Upper lobe of right lung (tissue), 1 donor: ENCODE measurements at regions not wholly inside any gene's neighbourhood (a gene's known extent, or its start where the extent isn't known, plus 50 kb on each side); places are given as distances from the start of the nearest gene placed in this dataset.

ENCODE experiments used
- ATAC-seq: fragments of 200-7000 bp; cut with Tn5 transposase; one replicate; pipeline ENCODE4 v1.9.1; 2020; ENCODE audit warnings: mild to moderate bottlenecking, moderate library complexity
- DNase-seq: peaks from one replicate; pipeline ENCODE4 v3.0.0-alpha.2; 2020
- H3K27ac ChIP-seq: fragments of 200-600 bp; one replicate; pipeline ENCODE4 v1.8.0; 2022
- H3K27me3 ChIP-seq: fragments of 200-600 bp; one replicate; pipeline ENCODE4 v1.8.0; 2022; ENCODE audit warnings: mild to moderate bottlenecking
- H3K36me3 ChIP-seq: fragments of 200-600 bp; one replicate; pipeline ENCODE4 v1.8.0; 2022
- H3K4me1 ChIP-seq: fragments of 200-600 bp; one replicate; pipeline ENCODE4 v1.8.0; 2022
- H3K4me3 ChIP-seq: fragments of 200-600 bp; one replicate; pipeline ENCODE4 v1.8.0; 2022; ENCODE audit warnings: mild to moderate bottlenecking
- H3K9me3 ChIP-seq: fragments of 200-600 bp; one replicate; pipeline ENCODE4 v1.8.0; 2022
- intact Hi-C: fragments of 100-400 bp; cut with DNase I; formaldehyde crosslinking; loops from one replicate; pipeline ENCODE4 v1.11.0; 2022
- TF ChIP-seq, protein P1 (sequence below): fragments of 200-600 bp; IDR thresholded peaks from one replicate; pipeline ENCODE4 v1.8.0; 2022; ENCODE audit warnings: antibody characterized with exemption
- donor health status: DM: no; HTN: yes; CAD: no; lungs with severe emphysema.

DNA sequence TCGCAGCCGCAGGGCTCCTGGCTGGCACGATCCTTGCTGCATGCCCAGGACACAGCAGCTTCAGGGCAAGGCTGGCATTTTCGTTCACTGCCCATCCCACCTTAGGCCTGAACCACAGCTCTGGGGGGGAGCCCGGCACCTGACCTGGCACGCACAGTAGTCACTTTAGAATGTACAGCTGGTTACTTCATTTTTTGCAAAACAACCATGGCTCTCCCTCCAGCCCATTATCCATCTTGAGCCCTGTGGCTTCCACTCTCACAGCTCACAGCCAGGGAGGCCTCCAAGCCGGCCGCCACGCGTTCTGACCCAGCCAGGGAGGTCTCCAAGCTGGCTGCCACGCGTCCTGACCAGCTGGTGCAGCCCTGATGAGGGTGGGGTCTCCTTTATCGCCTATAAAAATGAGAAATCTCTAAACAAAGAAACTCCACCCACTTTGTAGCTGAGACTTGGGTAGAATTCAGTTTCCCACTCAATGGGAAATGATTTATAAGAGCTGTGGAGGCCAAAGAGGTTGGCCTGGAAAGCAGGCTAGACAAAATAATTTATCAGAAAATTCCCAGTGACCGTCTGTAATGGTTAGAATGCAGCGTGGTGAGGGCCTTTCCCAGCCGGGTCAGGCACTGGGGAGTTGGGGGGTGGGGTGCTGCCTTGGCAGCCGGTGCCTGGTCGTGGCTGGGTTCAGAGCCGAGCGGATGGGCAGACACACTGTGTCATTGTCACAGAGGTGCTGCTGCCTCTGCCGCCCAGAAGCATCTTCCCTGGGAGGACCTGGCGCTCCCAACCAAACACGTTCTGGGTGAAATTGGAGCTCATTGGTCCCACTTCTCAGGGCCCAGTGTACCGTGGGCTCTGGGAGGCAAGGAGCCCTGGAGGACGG lies 54.6 kb upstream of the ACTRT2 start:
- DNase-seq (peak; percentile 55), ATAC-seq (no peak)
- H3K36me3 ChIP-seq: no peaks in the 10 kb centered on the region
- H3K4me1 ChIP-seq: no peaks in the 10 kb centered on the region
- H3K27ac ChIP-seq: no peak overlapping the region
- H3K27me3 ChIP-seq: peaks cover 9% of the 10 kb centered on the region
- no peak overlapping the region for H3K4me3 ChIP-seq
- intact Hi-C loops: no loop called here
- TF ChIP-seq, protein P1, sequence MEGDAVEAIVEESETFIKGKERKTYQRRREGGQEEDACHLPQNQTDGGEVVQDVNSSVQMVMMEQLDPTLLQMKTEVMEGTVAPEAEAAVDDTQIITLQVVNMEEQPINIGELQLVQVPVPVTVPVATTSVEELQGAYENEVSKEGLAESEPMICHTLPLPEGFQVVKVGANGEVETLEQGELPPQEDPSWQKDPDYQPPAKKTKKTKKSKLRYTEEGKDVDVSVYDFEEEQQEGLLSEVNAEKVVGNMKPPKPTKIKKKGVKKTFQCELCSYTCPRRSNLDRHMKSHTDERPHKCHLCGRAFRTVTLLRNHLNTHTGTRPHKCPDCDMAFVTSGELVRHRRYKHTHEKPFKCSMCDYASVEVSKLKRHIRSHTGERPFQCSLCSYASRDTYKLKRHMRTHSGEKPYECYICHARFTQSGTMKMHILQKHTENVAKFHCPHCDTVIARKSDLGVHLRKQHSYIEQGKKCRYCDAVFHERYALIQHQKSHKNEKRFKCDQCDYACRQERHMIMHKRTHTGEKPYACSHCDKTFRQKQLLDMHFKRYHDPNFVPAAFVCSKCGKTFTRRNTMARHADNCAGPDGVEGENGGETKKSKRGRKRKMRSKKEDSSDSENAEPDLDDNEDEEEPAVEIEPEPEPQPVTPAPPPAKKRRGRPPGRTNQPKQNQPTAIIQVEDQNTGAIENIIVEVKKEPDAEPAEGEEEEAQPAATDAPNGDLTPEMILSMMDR: no peak
- no peaks in the 10 kb centered on the region for H3K9me3 ChIP-seq

DNA sequence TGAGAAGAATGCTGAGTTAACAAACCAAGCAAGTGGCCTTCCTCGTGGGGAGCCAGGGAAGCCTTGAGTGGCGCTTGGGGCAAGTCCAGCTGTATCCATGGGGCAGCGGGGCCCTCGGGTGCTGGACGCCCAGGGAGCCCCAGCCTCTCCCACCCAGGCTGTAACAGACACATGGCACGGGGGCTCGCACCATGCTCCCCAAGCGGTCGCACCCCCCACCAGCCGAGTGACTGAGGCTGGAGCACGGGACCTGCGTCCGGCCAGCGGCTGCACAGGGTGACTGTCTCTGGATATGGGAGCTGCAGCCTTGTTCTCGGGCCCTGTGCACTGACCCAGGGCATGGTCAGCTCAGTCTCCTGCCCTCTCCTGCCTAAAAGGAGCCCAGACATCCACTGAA lies 53.9 kb upstream of the ACTRT2 start:
- Histone ChIP-seq H3K4me3 (no peak overlapping the region), H3K4me1 (no peaks in the 10 kb centered on the region), H3K27ac (no peak overlapping the region), H3K9me3 (no peaks in the 10 kb centered on the region), H3K27me3 (peaks cover 11% of the 10 kb centered on the region), H3K36me3 (no peaks in the 10 kb centered on the region)
- intact Hi-C loops: no loop called here
- no peak for ATAC-seq
- peak; percentile 60 for DNase-seq
- TF ChIP-seq, protein P1: no peak

DNA sequence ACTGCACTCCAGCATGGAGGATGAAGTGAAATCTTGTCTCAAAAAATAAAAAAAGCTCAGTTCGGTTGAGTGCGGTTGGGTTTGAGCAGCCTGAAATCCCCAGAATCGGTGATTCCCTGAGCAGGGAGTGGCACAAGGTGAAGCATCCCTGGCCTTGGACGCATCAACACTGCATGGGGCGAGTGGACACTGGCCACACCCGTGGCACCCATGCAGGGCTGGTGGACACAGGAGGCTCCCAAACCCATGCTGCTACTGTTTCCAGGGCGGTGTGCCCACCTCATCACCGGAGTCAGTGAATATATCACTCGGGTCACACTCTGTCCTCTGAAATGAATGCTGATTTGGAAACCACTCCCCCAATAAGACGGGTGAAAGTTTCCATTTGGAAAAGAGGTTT lies 53.4 kb upstream of the ACTRT2 start:
- Histone ChIP-seq H3K27me3 (peaks cover 15% of the 10 kb centered on the region), H3K36me3 (no peaks in the 10 kb centered on the region), H3K9me3 (no peaks in the 10 kb centered on the region), H3K4me3 (no peak overlapping the region), H3K27ac (no peak overlapping the region), H3K4me1 (no peaks in the 10 kb centered on the region)
- no peak for ATAC-seq
- peak; percentile 38 for DNase-seq
- intact Hi-C loops: no loop called here
- TF ChIP-seq, protein P1: no peak

DNA sequence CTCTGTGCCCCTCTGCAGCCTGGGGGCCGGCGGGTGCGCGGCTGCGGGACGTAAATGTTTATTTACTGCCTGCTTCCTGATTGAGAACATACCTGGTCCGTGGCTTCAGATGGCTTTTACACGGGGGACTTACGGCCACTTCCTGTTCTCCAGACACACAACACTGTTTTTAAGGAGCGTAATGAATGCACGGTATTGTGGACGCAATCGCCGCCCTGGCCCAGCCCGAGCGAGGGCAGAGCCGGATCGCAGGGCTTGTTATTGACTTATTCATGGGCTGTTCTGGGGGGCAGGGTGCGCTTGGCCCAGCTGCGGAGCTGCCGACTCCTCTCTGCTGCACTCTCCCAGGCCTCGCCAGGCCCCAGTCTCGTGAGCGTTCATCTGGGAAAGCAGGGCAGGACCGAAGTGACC lies 52.8 kb upstream of the ACTRT2 start:
- intact Hi-C loops: no loop called here

DNA sequence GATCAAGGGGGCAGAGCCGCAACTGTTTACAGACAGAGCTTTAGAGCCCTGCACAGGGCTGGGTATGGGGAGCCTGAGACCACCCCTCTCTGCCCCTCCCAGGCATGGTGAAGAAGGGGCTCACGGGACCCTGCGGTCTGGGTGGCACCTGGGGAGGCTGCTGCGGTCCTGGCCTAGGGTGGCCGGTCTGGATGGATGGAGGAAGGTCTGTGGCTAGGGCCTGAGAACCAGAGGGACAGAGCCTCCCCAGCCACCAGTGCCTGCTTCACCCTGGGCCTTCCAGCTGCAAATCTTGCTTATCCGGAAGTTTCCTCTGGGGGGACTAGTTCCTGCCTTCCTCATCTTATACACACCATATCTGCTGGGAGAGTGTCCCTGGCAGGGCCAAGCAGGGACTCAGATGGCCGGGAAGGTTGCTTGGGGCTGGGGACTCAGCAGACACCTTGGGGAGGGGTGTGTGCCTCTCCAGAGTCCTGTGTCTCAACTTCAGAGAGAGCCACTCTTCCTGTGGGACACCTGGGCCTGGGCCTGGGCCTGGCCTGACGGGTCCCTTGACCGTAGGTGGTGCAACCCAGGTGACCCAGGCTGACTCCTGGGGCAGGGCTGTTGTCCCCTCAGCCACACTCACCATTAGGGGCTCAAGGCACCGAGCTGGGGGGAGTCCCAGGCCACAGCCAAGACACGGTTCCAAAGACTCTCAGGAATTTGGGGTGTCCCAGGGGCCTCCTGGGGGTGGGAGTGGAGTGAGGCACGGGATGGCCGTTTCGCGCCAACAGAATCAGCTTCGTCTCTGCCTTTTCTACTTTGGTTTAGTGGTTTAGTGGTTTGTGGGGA lies 52.0 kb upstream of the ACTRT2 start:
- TF ChIP-seq, protein P1: no peak
- ATAC-seq (no peak), DNase-seq (peak; percentile 46)
- Histone ChIP-seq H3K4me1 (no peaks in the 10 kb centered on the region), H3K9me3 (no peaks in the 10 kb centered on the region), H3K27me3 (peaks cover 15% of the 10 kb centered on the region), H3K4me3 (no peak overlapping the region), H3K36me3 (no peaks in the 10 kb centered on the region), H3K27ac (no peak overlapping the region)
- intact Hi-C loops: no loop called here

More for the DNA sequence above, 52.8 kb upstream of the ACTRT2 start:
- no peaks in the 10 kb centered on the region for H3K4me1 ChIP-seq
- peaks cover 15% of the 10 kb centered on the region for H3K27me3 ChIP-seq
- TF ChIP-seq, protein P1: no peak
- DNase-seq: peak; percentile 42
- H3K4me3 ChIP-seq: no peak overlapping the region
- no peak overlapping the region for H3K27ac ChIP-seq
- no peak for ATAC-seq
- no peaks in the 10 kb centered on the region for H3K9me3 ChIP-seq
- H3K36me3 ChIP-seq: no peaks in the 10 kb centered on the region
